ENCODE measurements at regions not wholly inside any gene's neighbourhood (a gene's known extent, or its start where the extent isn't known, plus 50 kb on each side); places are given as distances from the start of the nearest gene placed in this dataset.

GRCh38 chr5:57416278-57416994, 66.2 kb downstream of the ACTBL2 start:
- TF ChIP-seq, protein P1, sequence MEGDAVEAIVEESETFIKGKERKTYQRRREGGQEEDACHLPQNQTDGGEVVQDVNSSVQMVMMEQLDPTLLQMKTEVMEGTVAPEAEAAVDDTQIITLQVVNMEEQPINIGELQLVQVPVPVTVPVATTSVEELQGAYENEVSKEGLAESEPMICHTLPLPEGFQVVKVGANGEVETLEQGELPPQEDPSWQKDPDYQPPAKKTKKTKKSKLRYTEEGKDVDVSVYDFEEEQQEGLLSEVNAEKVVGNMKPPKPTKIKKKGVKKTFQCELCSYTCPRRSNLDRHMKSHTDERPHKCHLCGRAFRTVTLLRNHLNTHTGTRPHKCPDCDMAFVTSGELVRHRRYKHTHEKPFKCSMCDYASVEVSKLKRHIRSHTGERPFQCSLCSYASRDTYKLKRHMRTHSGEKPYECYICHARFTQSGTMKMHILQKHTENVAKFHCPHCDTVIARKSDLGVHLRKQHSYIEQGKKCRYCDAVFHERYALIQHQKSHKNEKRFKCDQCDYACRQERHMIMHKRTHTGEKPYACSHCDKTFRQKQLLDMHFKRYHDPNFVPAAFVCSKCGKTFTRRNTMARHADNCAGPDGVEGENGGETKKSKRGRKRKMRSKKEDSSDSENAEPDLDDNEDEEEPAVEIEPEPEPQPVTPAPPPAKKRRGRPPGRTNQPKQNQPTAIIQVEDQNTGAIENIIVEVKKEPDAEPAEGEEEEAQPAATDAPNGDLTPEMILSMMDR (conservative IDR thresholded peaks at IDR 0.05; ENCODE audit: control insufficient read depth, insufficient read depth, low read depth, low read length) = no peak
- H3K4me3 ChIP-seq (ENCODE audit: control insufficient read depth, low read depth, low read length) = no peak overlapping the region
- DNase-seq (ENCODE audit: low read depth) = peak; percentile 94

DNA sequence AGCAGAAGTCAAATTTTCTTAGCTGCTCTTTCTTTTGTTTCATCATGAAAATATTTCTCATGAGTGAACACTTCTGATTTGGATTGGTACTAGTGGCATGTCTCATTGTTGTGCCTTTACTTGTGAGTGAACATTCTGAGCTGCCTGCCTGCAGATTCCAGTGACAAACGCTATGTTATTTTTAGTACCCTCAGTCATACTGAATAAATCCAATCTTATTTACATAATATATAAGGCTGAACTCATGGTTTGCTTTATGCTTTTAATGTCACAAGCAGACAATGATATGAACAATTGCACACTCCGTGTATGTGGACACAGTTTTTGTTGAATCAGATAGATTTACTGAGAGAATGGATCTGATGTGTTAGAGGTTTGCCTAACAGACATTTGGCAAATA, 67.8 kb downstream of the ACTBL2 start:
- no peak for DNase-seq (ENCODE audit: low read depth)
- H3K4me3 ChIP-seq (ENCODE audit: control insufficient read depth, low read depth, low read length) = no peak overlapping the region
- TF ChIP-seq, protein P1 (conservative IDR thresholded peaks at IDR 0.05; ENCODE audit: control insufficient read depth, insufficient read depth, low read depth, low read length) = no peak

DNA sequence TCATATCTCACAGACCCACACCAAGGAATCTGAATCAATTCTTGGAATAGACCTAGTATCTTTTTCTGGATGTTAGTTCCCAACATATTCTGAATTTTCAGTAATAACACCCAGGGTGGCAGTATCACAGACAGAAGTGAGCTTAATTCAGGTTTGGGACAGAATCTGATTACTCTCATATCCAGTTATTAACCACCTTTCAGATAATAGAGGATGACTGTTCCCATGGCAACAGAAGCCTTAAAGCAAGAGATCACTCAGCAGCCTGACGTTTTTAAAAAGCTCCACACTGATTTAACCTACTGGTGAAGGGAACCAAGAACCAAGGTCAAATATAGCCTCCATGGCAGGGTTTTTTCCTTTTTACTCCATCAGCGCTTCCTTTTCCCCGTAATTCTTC, 68.4 kb downstream of the ACTBL2 start:
- no peak for DNase-seq (ENCODE audit: low read depth)
- TF ChIP-seq, protein P1 (conservative IDR thresholded peaks at IDR 0.05; ENCODE audit: control insufficient read depth, insufficient read depth, low read depth, low read length) = no peak
- no peak overlapping the region for H3K4me3 ChIP-seq (ENCODE audit: control insufficient read depth, low read depth, low read length)

GRCh38 chr5:57413145-57413544, 69.5 kb downstream of the ACTBL2 start:
- no peak overlapping the region for H3K4me3 ChIP-seq (ENCODE audit: control insufficient read depth, low read depth, low read length)
- TF ChIP-seq, protein P1 (conservative IDR thresholded peaks at IDR 0.05; ENCODE audit: control insufficient read depth, insufficient read depth, low read depth, low read length) = no peak
- DNase-seq (ENCODE audit: low read depth) = no peak

GRCh38 chr5:57412680-57413079, 69.9 kb downstream of the ACTBL2 start:
- H3K4me3 ChIP-seq (ENCODE audit: control insufficient read depth, low read depth, low read length) = no peak overlapping the region
- DNase-seq (ENCODE audit: low read depth) = no peak
- TF ChIP-seq, protein P1 (conservative IDR thresholded peaks at IDR 0.05; ENCODE audit: control insufficient read depth, insufficient read depth, low read depth, low read length) = no peak

DNA sequence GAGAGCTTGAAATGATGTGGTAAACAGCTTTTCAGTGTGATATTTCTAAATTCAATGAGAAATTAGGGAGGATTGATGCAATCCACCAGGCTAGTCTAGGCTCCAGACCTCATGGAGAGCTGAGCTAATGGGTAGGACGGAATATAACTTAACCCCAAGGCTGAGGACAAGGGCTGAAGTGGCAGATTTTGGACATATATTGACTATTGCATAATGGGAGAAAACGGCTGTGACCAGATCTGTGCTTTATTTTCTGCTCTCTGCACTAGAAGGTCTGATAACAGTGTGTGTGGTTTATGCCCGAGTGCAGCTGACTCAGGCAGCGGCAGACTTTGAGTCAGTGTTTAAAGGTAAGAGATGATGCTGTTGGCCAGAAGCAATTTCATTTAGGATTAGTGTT, 70.6 kb downstream of the ACTBL2 start:
- TF ChIP-seq, protein P1 (conservative IDR thresholded peaks at IDR 0.05; ENCODE audit: control insufficient read depth, insufficient read depth, low read depth, low read length) = no peak
- DNase-seq (ENCODE audit: low read depth) = peak; percentile 88

More for the DNA sequence above, 70.6 kb downstream of the ACTBL2 start:
- no peak overlapping the region for H3K4me3 ChIP-seq (ENCODE audit: control insufficient read depth, low read depth, low read length)
